ENCODE measurements at regions not wholly inside any gene's neighbourhood (a gene's known extent, or its start where the extent isn't known, plus 50 kb on each side); places are given as distances from the start of the nearest gene placed in this dataset.

GRCh38 chr6:147895272-147895671 lies 386.8 kb downstream of the SAMD5 start (continued):
- TF ChIP-seq CTBP2 (IDR thresholded peaks at IDR 0.05; ENCODE audit: borderline replicate concordance, insufficient read depth, insufficient read length, low read length) (no peak), MAX (IDR thresholded peaks at IDR 0.05) (no peak), CHD2 (IDR thresholded peaks at IDR 0.05; ENCODE audit: low read length) (no peak), HDAC2 (IDR thresholded peaks at IDR 0.05; ENCODE audit: borderline replicate concordance in 1 of 2, low read depth in 2 of 2, low read length in 2 of 2) (no peak)

Data from H1 (cell line).